ENCODE measurements at regions not wholly inside any gene's neighbourhood (a gene's known extent, or its start where the extent isn't known, plus 50 kb on each side); places are given as distances from the start of the nearest gene placed in this dataset.

GRCh38 chr7:109354552-109354951 is 784.9 kb downstream of the DNAJB9 start:
- no peaks in the 10 kb centered on the region for H3K27me3 ChIP-seq
- H4K20me1 ChIP-seq = no peaks in the 10 kb centered on the region
- no peak overlapping the region for H3K4me2 ChIP-seq
- H3K27ac ChIP-seq = no peak overlapping the region
- H3K4me3 ChIP-seq = no peak overlapping the region
- no peak for TF ChIP-seq Cebpa-rat (IDR thresholded peaks at IDR 0.05)
- no peaks in the 10 kb centered on the region for H3K4me1 ChIP-seq
- no peak overlapping the region for H3K9ac ChIP-seq
- H3K9me3 ChIP-seq (replicated peaks in 1 of 11) = no peaks in the 10 kb centered on the region
- no peaks in the 10 kb centered on the region for H3K36me3 ChIP-seq

- Histone ChIP-seq H3K4me1 (no peaks in the 10 kb centered on the region), H4K20me1 (no peaks in the 10 kb centered on the region), H3K9me3 (replicated peaks in 1 of 11) (no peaks in the 10 kb centered on the region), H3K4me2 (no peak overlapping the region), H3K27me3 (no peaks in the 10 kb centered on the region), H3K27ac (no peak overlapping the region), H3K36me3 (no peaks in the 10 kb centered on the region), H3K9ac (no peak overlapping the region), H3K4me3 (no peak overlapping the region)
- no peak for TF ChIP-seq Cebpa-rat (IDR thresholded peaks at IDR 0.05)
These were observed 806.1 kb downstream of the DNAJB9 start for GRCh38 chr7:109375823-109376222.

GRCh38 chr7:109376576-109376975 is 806.9 kb downstream of the DNAJB9 start:
- H3K4me3 ChIP-seq = no peak overlapping the region
- H3K9me3 ChIP-seq (replicated peaks in 1 of 11) = no peaks in the 10 kb centered on the region
- TF ChIP-seq Cebpa-rat (IDR thresholded peaks at IDR 0.05) = no peak
- H3K9ac ChIP-seq = no peak overlapping the region
- no peaks in the 10 kb centered on the region for H3K36me3 ChIP-seq
- H3K27ac ChIP-seq = no peak overlapping the region
- no peaks in the 10 kb centered on the region for H3K27me3 ChIP-seq
- no peaks in the 10 kb centered on the region for H4K20me1 ChIP-seq
- H3K4me2 ChIP-seq = no peak overlapping the region
- H3K4me1 ChIP-seq = no peaks in the 10 kb centered on the region

- no peaks in the 10 kb centered on the region for H3K4me1 ChIP-seq
- no peaks in the 10 kb centered on the region for H3K9me3 ChIP-seq (replicated peaks in 1 of 11)
- H4K20me1 ChIP-seq = no peaks in the 10 kb centered on the region
- H3K9ac ChIP-seq = no peak overlapping the region
- no peak for TF ChIP-seq Cebpa-rat (IDR thresholded peaks at IDR 0.05)
- H3K4me2 ChIP-seq = no peak overlapping the region
- no peak overlapping the region for H3K27ac ChIP-seq
- no peaks in the 10 kb centered on the region for H3K36me3 ChIP-seq
- H3K27me3 ChIP-seq = no peaks in the 10 kb centered on the region
- no peak overlapping the region for H3K4me3 ChIP-seq
These were observed 807.6 kb downstream of the DNAJB9 start for GRCh38 chr7:109377076-109377884.

- TF ChIP-seq Cebpa-rat (IDR thresholded peaks at IDR 0.05) = no peak
- Histone ChIP-seq H4K20me1 (no peaks in the 10 kb centered on the region), H3K4me3 (no peak overlapping the region), H3K4me2 (no peak overlapping the region), H3K27ac (no peak overlapping the region), H3K4me1 (no peaks in the 10 kb centered on the region), H3K27me3 (no peaks in the 10 kb centered on the region), H3K9ac (no peak overlapping the region), H3K36me3 (no peaks in the 10 kb centered on the region), H3K9me3 (replicated peaks in 1 of 11) (no peaks in the 10 kb centered on the region)
These were observed 817.3 kb downstream of the DNAJB9 start for GRCh38 chr7:109386959-109387358.

- Histone ChIP-seq H3K9me3 (replicated peaks in 1 of 11) (no peaks in the 10 kb centered on the region), H3K27ac (no peak overlapping the region), H3K4me2 (no peak overlapping the region), H3K4me1 (no peaks in the 10 kb centered on the region), H3K9ac (no peak overlapping the region), H3K27me3 (no peaks in the 10 kb centered on the region), H4K20me1 (no peaks in the 10 kb centered on the region), H3K36me3 (no peaks in the 10 kb centered on the region), H3K4me3 (no peak overlapping the region)
- no peak for TF ChIP-seq Cebpa-rat (IDR thresholded peaks at IDR 0.05)
These were observed 817.9 kb downstream of the DNAJB9 start for GRCh38 chr7:109387530-109387929.

- H3K4me1 ChIP-seq = no peaks in the 10 kb centered on the region
- no peak overlapping the region for H3K4me2 ChIP-seq
- no peak overlapping the region for H3K9ac ChIP-seq
- H3K4me3 ChIP-seq = no peak overlapping the region
- TF ChIP-seq Cebpa-rat (IDR thresholded peaks at IDR 0.05) = no peak
- no peaks in the 10 kb centered on the region for H3K36me3 ChIP-seq
- H4K20me1 ChIP-seq = no peaks in the 10 kb centered on the region
- no peaks in the 10 kb centered on the region for H3K27me3 ChIP-seq
- no peaks in the 10 kb centered on the region for H3K9me3 ChIP-seq (replicated peaks in 1 of 11)
- no peak overlapping the region for H3K27ac ChIP-seq
These were observed 821.6 kb downstream of the DNAJB9 start for GRCh38 chr7:109391240-109391639.

GRCh38 chr7:109402107-109402506 is 832.4 kb downstream of the DNAJB9 start:
- Histone ChIP-seq H3K4me3 (no peak overlapping the region), H3K27me3 (no peaks in the 10 kb centered on the region), H3K9ac (no peak overlapping the region), H4K20me1 (no peaks in the 10 kb centered on the region), H3K36me3 (no peaks in the 10 kb centered on the region), H3K27ac (no peak overlapping the region), H3K9me3 (replicated peaks in 1 of 11) (no peaks in the 10 kb centered on the region), H3K4me1 (no peaks in the 10 kb centered on the region), H3K4me2 (no peak overlapping the region)
- TF ChIP-seq Cebpa-rat (IDR thresholded peaks at IDR 0.05) = no peak

- no peak for TF ChIP-seq Cebpa-rat (IDR thresholded peaks at IDR 0.05)
- no peaks in the 10 kb centered on the region for H3K36me3 ChIP-seq
- H3K9me3 ChIP-seq (replicated peaks in 1 of 11) = no peaks in the 10 kb centered on the region
These were observed 838.1 kb downstream of the DNAJB9 start for GRCh38 chr7:109407756-109408155.

GRCh38 chr7:109437957-109438356 is 868.3 kb downstream of the DNAJB9 start:
- Histone ChIP-seq H3K27me3 (no peaks in the 10 kb centered on the region), H3K4me1 (no peaks in the 10 kb centered on the region), H3K4me2 (no peak overlapping the region), H3K9ac (no peak overlapping the region), H3K9me3 (replicated peaks in 1 of 11) (no peaks in the 10 kb centered on the region), H3K36me3 (no peaks in the 10 kb centered on the region), H3K4me3 (no peak overlapping the region), H4K20me1 (no peaks in the 10 kb centered on the region), H3K27ac (no peak overlapping the region)
- no peak for TF ChIP-seq Cebpa-rat (IDR thresholded peaks at IDR 0.05)

More at GRCh38 chr7:109407756-109408155, 838.1 kb downstream of the DNAJB9 start:
- Histone ChIP-seq H4K20me1 (no peaks in the 10 kb centered on the region), H3K4me2 (no peak overlapping the region), H3K27me3 (no peaks in the 10 kb centered on the region), H3K4me1 (no peaks in the 10 kb centered on the region), H3K9ac (no peak overlapping the region), H3K27ac (no peak overlapping the region), H3K4me3 (no peak overlapping the region)
